ENCODE measurements at regions not wholly inside any gene's neighbourhood (a gene's known extent, or its start where the extent isn't known, plus 50 kb on each side); places are given as distances from the start of the nearest gene placed in this dataset.

DNA sequence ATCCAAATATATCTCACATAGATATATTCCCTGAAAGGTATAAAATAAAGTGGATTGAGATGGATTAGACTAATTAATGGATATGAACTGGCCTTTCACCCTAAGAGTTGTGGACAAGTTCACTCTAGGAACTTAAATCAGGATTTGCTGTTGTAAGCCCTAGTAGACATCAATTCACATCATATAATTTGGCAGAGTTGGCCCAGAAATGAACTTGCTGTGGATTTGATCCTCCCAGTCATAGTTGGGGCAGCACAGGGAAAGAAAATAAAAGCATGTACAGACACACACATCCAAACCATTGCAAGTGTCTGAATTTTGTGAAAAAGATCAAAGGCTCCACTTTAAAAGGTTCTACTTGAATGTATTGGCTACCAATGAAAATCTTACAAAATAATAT is 734.7 kb upstream of the NR2F2 start:
- DNase-seq = no peak
- ChIA-PET CTCF (ENCODE audit: partially characterized antibody) (no interaction called here), POLR2A (ENCODE audit: partially characterized antibody) (no interaction called here)
- Histone ChIP-seq H3K27me3 (ENCODE audit: insufficient read depth, low read length) (no peaks in the 10 kb centered on the region), H3K4me1 (ENCODE audit: insufficient read depth, low read length) (no peaks in the 10 kb centered on the region), H3K27ac (ENCODE audit: low read depth, low read length) (no peak overlapping the region), H3K36me3 (ENCODE audit: insufficient read depth, low read length) (no peaks in the 10 kb centered on the region), H3K4me3 (ENCODE audit: low read length in 2 of 2) (no peak overlapping the region), H3K9me3 (ENCODE audit: control insufficient read depth in 1 of 2, low read length in 2 of 2) (no peaks in the 10 kb centered on the region)
- no peak overlapping the region for H3K27ac Mint-ChIP-seq
- H3K4me3 Mint-ChIP-seq = no peak overlapping the region
- H3K9me3 Mint-ChIP-seq = peaks cover 0 to 4% (median under 1%) of the 10 kb centered on the region in 8 donors
- intact Hi-C loops (cut with micrococcal nuclease) = no loop called here
- no peaks in the 10 kb centered on the region for H3K27me3 Mint-ChIP-seq
- H3K36me3 Mint-ChIP-seq = no peaks in the 10 kb centered on the region
- no peaks in the 10 kb centered on the region for H3K4me1 Mint-ChIP-seq

DNA sequence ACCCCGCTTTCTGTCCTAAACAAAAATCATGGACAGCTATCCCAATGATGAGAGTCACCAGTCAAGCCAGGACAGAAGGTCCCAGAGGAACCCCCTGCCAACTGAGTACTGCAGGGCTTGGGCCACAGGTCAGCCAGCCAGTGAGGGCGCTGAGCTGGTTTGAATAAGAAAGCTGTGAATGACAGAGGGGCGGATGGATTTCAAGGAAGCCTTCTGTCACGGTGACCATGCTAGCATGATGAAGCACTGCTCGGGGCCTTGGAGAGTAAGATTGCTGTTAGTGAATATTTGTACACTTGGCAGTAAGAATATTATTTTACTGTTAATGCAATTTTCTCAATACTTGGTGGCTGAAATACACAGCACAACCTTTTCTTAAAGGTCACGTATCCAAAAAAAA is 734.0 kb upstream of the NR2F2 start:
- Histone ChIP-seq H3K9me3 (ENCODE audit: control insufficient read depth in 1 of 2, low read length in 2 of 2) (no peaks in the 10 kb centered on the region), H3K27me3 (ENCODE audit: insufficient read depth, low read length) (no peaks in the 10 kb centered on the region), H3K4me1 (ENCODE audit: insufficient read depth, low read length) (no peaks in the 10 kb centered on the region), H3K36me3 (ENCODE audit: insufficient read depth, low read length) (no peaks in the 10 kb centered on the region), H3K27ac (ENCODE audit: low read depth, low read length) (no peak overlapping the region), H3K4me3 (ENCODE audit: low read length in 2 of 2) (no peak overlapping the region)
- intact Hi-C loops (cut with micrococcal nuclease) = no loop called here
- H3K4me1 Mint-ChIP-seq = no peaks in the 10 kb centered on the region
- no peak overlapping the region for H3K4me3 Mint-ChIP-seq
- DNase-seq = no peak
- no peaks in the 10 kb centered on the region for H3K36me3 Mint-ChIP-seq
- ChIA-PET POLR2A (ENCODE audit: partially characterized antibody) (no interaction called here), CTCF (ENCODE audit: partially characterized antibody) (interaction anchor here (0.7 kb wide), 1 partner anchor 19 kb away, joined by 3 read pairs; no protein-coding TSS in a partner anchor)
- peaks cover 0 to 4% (median 0%) of the 10 kb centered on the region in 8 donors for H3K9me3 Mint-ChIP-seq
- no peaks in the 10 kb centered on the region for H3K27me3 Mint-ChIP-seq
- H3K27ac Mint-ChIP-seq = no peak overlapping the region

DNA sequence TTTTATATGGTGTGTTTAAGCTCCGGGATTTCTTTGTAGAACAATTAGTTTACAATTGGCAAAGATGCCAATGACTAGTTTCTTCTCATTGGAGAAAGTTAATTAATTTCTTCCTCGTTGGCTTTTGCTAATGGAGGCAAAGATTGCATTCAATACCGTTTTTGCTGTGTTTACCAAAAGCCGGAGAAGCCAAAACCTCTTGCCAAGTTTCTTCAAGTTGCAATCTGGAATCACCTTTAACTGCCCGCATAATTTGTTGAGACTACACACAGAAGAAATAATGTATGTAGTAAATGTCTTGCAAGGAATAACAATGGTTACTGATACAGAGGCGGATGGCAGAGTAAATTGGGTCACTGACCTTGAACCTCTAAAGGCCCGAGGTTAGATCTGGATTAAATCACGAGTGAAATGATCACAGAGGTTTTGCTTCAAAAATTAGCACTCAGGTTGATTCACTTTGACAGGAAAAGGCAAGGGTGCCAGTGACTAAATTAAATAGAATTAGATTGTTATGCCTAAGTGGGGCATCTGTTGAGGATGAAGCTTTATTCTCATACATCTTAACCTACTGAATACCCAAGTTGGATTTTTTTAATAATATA is 732.1 kb upstream of the NR2F2 start:
- no peaks in the 10 kb centered on the region for H3K4me1 Mint-ChIP-seq
- no peaks in the 10 kb centered on the region for H3K36me3 ChIP-seq (ENCODE audit: insufficient read depth, low read length)
- H3K4me3 ChIP-seq (ENCODE audit: low read length in 2 of 2) = no peak overlapping the region
- H3K27ac Mint-ChIP-seq = no peak overlapping the region
- H3K27me3 Mint-ChIP-seq = no peaks in the 10 kb centered on the region
- ChIA-PET POLR2A (ENCODE audit: partially characterized antibody) (no interaction called here), CTCF (ENCODE audit: partially characterized antibody) (no interaction called here)
- H3K27me3 ChIP-seq (ENCODE audit: insufficient read depth, low read length) = no peaks in the 10 kb centered on the region
- DNase-seq = no peak
- intact Hi-C loops (cut with micrococcal nuclease) = no loop called here
- peaks cover 0 to 5% (median 1%) of the 10 kb centered on the region in 8 donors for H3K9me3 Mint-ChIP-seq
- no peak overlapping the region for H3K27ac ChIP-seq (ENCODE audit: low read depth, low read length)
- no peaks in the 10 kb centered on the region for H3K36me3 Mint-ChIP-seq
- no peak overlapping the region for H3K4me3 Mint-ChIP-seq
- H3K9me3 ChIP-seq (ENCODE audit: control insufficient read depth in 1 of 2, low read length in 2 of 2) = no peaks in the 10 kb centered on the region
- H3K4me1 ChIP-seq (ENCODE audit: insufficient read depth, low read length) = no peaks in the 10 kb centered on the region

DNA sequence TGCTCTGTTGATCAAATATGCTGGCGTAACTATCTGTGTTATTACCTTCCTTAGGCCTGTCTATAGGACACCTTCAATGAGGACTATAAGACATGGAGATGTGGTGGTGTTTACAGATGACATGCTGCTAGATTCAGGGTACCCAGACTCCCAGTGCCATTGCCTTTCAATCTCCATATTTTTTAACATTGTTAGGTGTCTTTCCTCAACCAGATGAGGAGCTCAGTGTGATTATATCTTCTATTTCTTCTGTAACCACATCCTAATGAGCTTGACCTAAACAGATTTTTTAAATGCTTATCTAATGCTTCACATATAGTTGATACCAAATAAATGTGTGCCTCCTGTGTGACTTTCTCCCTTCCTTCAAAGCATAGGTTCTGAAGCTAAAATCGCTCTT is 730.1 kb upstream of the NR2F2 start:
- H3K27me3 Mint-ChIP-seq = no peaks in the 10 kb centered on the region
- no peak for DNase-seq
- no peak overlapping the region for H3K27ac ChIP-seq (ENCODE audit: low read depth, low read length)
- no peak overlapping the region for H3K27ac Mint-ChIP-seq
- H3K9me3 Mint-ChIP-seq = peaks cover 0 to 5% (median 0%) of the 10 kb centered on the region in 8 donors
- H3K9me3 ChIP-seq (ENCODE audit: control insufficient read depth in 1 of 2, low read length in 2 of 2) = no peaks in the 10 kb centered on the region
- no peak overlapping the region for H3K4me3 Mint-ChIP-seq
- H3K4me1 ChIP-seq (ENCODE audit: insufficient read depth, low read length) = no peaks in the 10 kb centered on the region
- H3K4me3 ChIP-seq (ENCODE audit: low read length in 2 of 2) = no peak overlapping the region
- intact Hi-C loops (cut with micrococcal nuclease) = no loop called here
- no peaks in the 10 kb centered on the region for H3K36me3 Mint-ChIP-seq
- H3K36me3 ChIP-seq (ENCODE audit: insufficient read depth, low read length) = no peaks in the 10 kb centered on the region
- H3K27me3 ChIP-seq (ENCODE audit: insufficient read depth, low read length) = no peaks in the 10 kb centered on the region
- ChIA-PET POLR2A (ENCODE audit: partially characterized antibody) (no interaction called here), CTCF (ENCODE audit: partially characterized antibody) (no interaction called here)
- no peaks in the 10 kb centered on the region for H3K4me1 Mint-ChIP-seq

DNA sequence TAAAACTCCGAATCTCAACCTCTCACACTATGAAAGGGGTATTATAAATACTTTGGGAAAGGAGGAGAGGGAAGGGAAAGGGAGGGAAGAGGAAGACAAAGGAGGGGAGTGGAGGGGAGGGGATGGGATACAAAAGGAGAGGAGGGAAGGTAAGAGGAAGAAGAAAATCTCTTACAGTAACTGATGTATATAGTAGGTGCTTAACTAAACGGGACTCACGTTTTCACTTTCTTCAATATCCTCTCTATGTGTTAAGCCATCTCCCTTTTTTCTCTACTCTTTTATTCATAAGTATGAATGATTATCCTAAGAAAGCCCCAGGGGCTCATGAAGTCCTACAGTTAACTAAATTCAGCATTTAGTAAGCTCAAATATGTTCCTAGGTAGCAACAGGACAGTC is 729.6 kb upstream of the NR2F2 start:
- no peaks in the 10 kb centered on the region for H3K4me1 ChIP-seq (ENCODE audit: insufficient read depth, low read length)
- H3K4me3 ChIP-seq (ENCODE audit: low read length in 2 of 2) = no peak overlapping the region
- no peak for DNase-seq
- Mint-ChIP-seq H3K36me3 (no peaks in the 10 kb centered on the region), H3K9me3 (peaks cover 0 to 5% (median 0%) of the 10 kb centered on the region in 8 donors), H3K27me3 (no peaks in the 10 kb centered on the region), H3K4me1 (no peaks in the 10 kb centered on the region), H3K4me3 (no peak overlapping the region), H3K27ac (no peak overlapping the region)
- H3K27ac ChIP-seq (ENCODE audit: low read depth, low read length) = no peak overlapping the region
- no peaks in the 10 kb centered on the region for H3K27me3 ChIP-seq (ENCODE audit: insufficient read depth, low read length)
- ChIA-PET POLR2A (ENCODE audit: partially characterized antibody) (no interaction called here), CTCF (ENCODE audit: partially characterized antibody) (no interaction called here)
- H3K36me3 ChIP-seq (ENCODE audit: insufficient read depth, low read length) = no peaks in the 10 kb centered on the region
- intact Hi-C loops (cut with micrococcal nuclease) = no loop called here
- H3K9me3 ChIP-seq (ENCODE audit: control insufficient read depth in 1 of 2, low read length in 2 of 2) = no peaks in the 10 kb centered on the region

DNA sequence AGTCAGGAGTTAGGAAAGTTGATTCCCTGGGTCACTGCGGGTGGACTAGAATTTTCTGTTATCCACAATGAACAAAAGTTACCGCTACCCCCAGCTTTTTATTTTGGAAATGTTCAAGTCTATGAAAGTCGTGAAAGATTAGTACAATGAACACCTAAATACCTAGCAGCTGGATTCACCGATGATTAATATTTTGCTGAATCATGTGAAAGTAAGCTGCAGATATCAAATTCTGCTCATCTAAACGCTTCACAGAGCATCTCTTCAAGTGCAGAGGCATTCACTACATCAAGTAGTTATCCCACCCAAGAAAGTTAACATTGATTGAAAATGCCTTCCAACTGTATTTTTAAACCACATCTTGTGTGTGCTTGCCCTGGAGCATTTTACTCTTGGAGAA is 729.0 kb upstream of the NR2F2 start:
- Histone ChIP-seq H3K36me3 (ENCODE audit: insufficient read depth, low read length) (no peaks in the 10 kb centered on the region), H3K4me1 (ENCODE audit: insufficient read depth, low read length) (no peaks in the 10 kb centered on the region), H3K4me3 (ENCODE audit: low read length in 2 of 2) (no peak overlapping the region), H3K27ac (ENCODE audit: low read depth, low read length) (no peak overlapping the region), H3K27me3 (ENCODE audit: insufficient read depth, low read length) (no peaks in the 10 kb centered on the region), H3K9me3 (ENCODE audit: control insufficient read depth in 1 of 2, low read length in 2 of 2) (no peaks in the 10 kb centered on the region)
- Mint-ChIP-seq H3K36me3 (no peaks in the 10 kb centered on the region), H3K4me1 (no peaks in the 10 kb centered on the region), H3K27me3 (no peaks in the 10 kb centered on the region), H3K9me3 (peaks cover 0 to 5% (median 0%) of the 10 kb centered on the region in 8 donors), H3K4me3 (no peak overlapping the region), H3K27ac (no peak overlapping the region)
- ChIA-PET POLR2A (ENCODE audit: partially characterized antibody) (no interaction called here), CTCF (ENCODE audit: partially characterized antibody) (no interaction called here)
- no peak for DNase-seq
- intact Hi-C loops (cut with micrococcal nuclease) = no loop called here

DNA sequence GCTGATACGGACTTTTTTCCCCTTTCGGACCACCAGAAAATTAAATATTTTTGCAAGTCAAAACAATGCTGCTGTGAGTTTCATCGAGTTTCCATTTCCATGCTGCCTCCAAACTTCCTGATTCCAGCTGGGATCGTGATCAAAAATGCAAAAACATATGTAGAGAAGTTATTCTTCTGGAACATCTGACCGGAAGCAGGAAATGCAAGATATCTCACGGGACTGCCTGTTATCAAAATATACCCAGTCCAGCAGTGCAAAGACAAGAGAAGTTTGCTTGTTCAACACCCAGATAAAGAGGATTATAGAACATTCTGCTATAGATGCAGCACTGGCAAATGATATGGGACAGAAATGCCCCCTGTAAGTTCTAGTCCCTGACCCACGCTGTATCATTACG is 726.7 kb upstream of the NR2F2 start:
- Mint-ChIP-seq H3K27ac (no peak overlapping the region), H3K9me3 (peaks cover 0 to 5% (median 0%) of the 10 kb centered on the region in 8 donors), H3K4me1 (no peaks in the 10 kb centered on the region), H3K4me3 (no peak overlapping the region), H3K36me3 (no peaks in the 10 kb centered on the region), H3K27me3 (no peaks in the 10 kb centered on the region)
- Histone ChIP-seq H3K4me3 (ENCODE audit: low read length in 2 of 2) (no peak overlapping the region), H3K27ac (ENCODE audit: low read depth, low read length) (no peak overlapping the region), H3K27me3 (ENCODE audit: insufficient read depth, low read length) (no peaks in the 10 kb centered on the region), H3K36me3 (ENCODE audit: insufficient read depth, low read length) (no peaks in the 10 kb centered on the region), H3K4me1 (ENCODE audit: insufficient read depth, low read length) (no peaks in the 10 kb centered on the region), H3K9me3 (ENCODE audit: control insufficient read depth in 1 of 2, low read length in 2 of 2) (no peaks in the 10 kb centered on the region)
- ChIA-PET POLR2A (ENCODE audit: partially characterized antibody) (no interaction called here), CTCF (ENCODE audit: partially characterized antibody) (no interaction called here)
- no peak for DNase-seq
- intact Hi-C loops (cut with micrococcal nuclease) = no loop called here

DNA sequence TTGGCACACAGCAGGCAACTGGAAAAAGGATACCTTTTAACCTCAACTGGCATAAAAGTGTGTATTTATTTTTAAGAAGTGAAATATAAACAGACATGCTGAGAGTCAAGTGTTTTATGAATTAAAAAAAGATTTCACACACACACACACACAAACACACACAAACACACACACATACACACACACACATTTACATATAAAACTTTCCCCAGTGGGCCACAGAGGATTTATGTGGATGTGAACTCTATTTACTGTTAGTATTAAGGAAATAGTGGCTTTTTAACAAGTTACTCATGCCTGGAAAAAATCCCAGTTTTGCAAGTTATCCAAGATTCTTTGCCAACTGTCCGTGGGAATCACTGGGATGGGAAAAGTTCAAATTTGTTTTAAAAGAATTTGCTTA is 725.9 kb upstream of the NR2F2 start:
- DNase-seq = no peak
- POLR2A ChIA-PET (ENCODE audit: partially characterized antibody) = no interaction called here
- intact Hi-C loops (cut with micrococcal nuclease) = no loop called here
- Mint-ChIP-seq H3K4me3 (no peak overlapping the region), H3K4me1 (no peaks in the 10 kb centered on the region), H3K9me3 (peaks cover 0 to 5% (median 0%) of the 10 kb centered on the region in 8 donors), H3K27me3 (no peaks in the 10 kb centered on the region), H3K27ac (no peak overlapping the region), H3K36me3 (no peaks in the 10 kb centered on the region)
- Histone ChIP-seq H3K4me1 (ENCODE audit: insufficient read depth, low read length) (no peaks in the 10 kb centered on the region), H3K4me3 (ENCODE audit: low read length in 2 of 2) (no peak overlapping the region), H3K36me3 (ENCODE audit: insufficient read depth, low read length) (no peaks in the 10 kb centered on the region), H3K27me3 (ENCODE audit: insufficient read depth, low read length) (no peaks in the 10 kb centered on the region), H3K27ac (ENCODE audit: low read depth, low read length) (no peak overlapping the region), H3K9me3 (ENCODE audit: control insufficient read depth in 1 of 2, low read length in 2 of 2) (no peaks in the 10 kb centered on the region)
- CTCF ChIA-PET (ENCODE audit: partially characterized antibody) = no interaction called here

All from CD4-positive, alpha-beta memory T cell (primary cell).